ENCODE measurements at regions not wholly inside any gene's neighbourhood (a gene's known extent, or its start where the extent isn't known, plus 50 kb on each side); places are given as distances from the start of the nearest gene placed in this dataset.

GRCh38 chr5:73373814-73374510 is 74.6 kb downstream of the FOXD1 start:
- TF ChIP-seq CTBP1 (IDR thresholded peaks at IDR 0.05; ENCODE audit: borderline replicate concordance) (no peak), NFRKB (IDR thresholded peaks at IDR 0.05) (no peak), BHLHE40 (IDR thresholded peaks at IDR 0.05; ENCODE audit: borderline replicate concordance) (no peak), LEF1 (IDR thresholded peaks at IDR 0.05; ENCODE audit: borderline replicate concordance) (no peak), HDGF (IDR thresholded peaks at IDR 0.05; ENCODE audit: borderline replicate concordance) (no peak), FOXK2 (IDR thresholded peaks at IDR 0.05) (no peak), ARNT (IDR thresholded peaks at IDR 0.05) (no peak)

All from HEK293T (cell line).